DMS53 treated with DMSO at 0.1 percent for 48 hours (cell line): ENCODE measurements at regions not wholly inside any gene's neighbourhood (a gene's known extent, or its start where the extent isn't known, plus 50 kb on each side); places are given as distances from the start of the nearest gene placed in this dataset.

Experiments
- DNase-seq: peaks from one replicate; lab custom pipeline; 2025; ENCODE audit not compliant: unreplicated experiment; lab: John Stamatoyannopoulos, UW

DNA sequence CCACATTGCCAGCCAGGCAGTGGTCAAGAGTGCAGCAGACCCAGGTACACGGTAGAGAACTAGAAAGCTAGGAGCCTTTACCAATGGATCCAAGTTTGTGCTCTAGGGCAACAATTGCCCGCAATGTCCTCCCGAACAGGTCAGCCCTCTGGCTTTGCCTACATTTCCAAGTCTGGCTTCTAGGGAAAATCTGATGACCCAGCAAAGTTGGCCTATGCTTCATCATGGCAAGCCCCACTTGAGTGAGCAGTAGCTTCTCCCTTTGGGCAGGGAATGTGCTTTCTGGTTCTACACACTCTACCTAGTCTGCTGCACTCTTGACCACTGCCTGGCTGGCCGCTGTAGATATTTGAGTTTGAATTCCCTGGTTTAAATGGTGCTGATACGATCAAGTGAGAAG lies 361.6 kb upstream of the NR2F2 start:
- no peak for DNase-seq

GRCh38 chr15:95970326-95970725 lies 360.2 kb upstream of the NR2F2 start:
- DNase-seq = no peak

- DNase-seq = no peak
These were observed 358.4 kb upstream of the NR2F2 start for GRCh38 chr15:95972041-95972553.

DNA sequence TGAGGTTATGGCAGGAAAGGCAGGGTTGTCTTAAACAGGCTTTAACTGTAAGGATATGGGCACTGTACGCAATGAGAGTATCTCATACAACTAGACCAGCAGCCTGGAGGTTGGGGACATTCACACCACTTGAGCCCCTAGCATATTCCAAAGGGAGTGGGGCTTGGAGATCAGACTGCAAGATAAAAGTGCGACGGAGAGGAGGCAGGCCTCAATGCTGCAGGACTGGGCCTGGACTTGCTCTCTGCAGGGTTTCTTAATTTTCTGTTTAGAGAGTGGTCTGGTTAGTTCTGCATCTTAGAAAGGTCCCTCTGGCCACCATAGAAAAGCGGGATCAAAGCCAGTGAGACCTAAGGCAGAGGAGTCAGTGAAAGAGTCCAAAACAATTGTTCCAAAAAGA lies 357.7 kb upstream of the NR2F2 start:
- DNase-seq = no peak

DNA sequence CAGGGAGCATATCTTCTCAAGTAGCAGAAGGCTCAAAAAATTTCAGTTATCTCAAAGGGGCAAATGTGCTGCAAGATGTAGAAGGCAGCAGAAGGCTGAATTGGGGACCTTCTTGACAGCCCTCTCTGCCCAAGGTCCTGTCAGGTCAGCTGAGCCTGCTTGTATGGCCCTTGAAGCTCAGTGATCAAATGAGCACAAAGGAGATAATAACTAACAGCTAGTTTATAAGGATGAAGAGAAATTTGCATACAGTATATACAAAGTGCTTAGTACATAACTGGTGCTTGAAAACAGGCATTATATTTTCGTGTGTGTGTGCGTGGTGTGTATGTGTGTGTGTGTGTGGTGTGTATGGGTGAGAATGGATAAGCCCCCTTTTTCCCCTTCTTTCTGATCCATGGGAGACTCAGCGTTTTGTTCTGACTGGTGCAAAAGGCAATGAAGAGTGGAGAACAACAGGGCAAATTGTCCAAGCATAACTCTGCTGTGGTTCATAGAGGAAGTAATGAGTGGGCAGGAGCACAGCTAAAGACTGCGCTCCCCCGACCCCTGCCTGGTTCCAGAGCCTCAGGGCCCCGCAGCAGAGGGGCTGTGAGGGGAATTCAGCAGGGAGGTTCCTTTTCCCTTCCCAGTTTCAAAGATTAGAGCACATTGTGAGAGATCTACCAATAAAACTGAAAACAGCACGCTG lies 356.8 kb upstream of the NR2F2 start:
- no peak for DNase-seq

- DNase-seq = no peak
These were observed 355.3 kb upstream of the NR2F2 start for GRCh38 chr15:95975212-95975611.

DNA sequence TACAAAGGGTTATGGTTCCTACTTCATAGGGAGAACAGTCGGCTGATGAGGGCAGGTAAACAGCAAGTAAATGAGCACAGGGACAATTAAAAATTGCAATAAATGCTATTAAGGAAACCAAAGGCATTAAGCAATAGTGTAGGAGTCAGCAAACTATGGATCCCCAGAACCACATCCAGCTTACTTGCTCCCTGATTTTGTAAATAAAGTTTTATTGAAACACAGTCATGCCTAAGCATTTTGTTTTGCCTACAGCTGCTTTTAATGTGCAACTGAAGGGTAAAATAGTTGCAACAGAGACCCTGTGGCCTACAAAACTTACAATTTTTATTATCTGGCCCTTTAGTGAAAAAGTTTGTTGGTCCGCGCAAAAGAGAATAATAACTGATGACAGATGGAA lies 351.2 kb upstream of the NR2F2 start:
- DNase-seq = no peak

DNA sequence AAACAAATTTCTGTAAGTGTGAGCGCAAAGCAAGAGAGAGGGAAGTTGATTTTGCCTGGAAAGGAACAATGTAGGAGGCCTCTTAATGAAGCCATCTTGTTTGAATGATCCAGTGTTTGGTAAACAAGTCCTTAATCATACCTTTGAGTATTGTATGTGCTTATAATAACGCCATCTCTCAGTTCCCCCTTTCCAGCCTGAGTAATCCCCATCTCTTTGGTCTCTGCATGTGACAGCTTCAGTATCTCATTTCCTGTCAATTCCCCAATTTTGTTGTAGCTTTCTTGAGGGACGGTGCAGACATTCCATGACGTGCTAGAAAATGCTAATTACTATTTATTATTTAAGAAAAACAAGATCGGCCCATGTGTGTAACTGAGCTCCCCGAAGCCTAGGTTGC lies 349.3 kb upstream of the NR2F2 start:
- no peak for DNase-seq

GRCh38 chr15:95987299-95987698 lies 343.2 kb upstream of the NR2F2 start:
- no peak for DNase-seq

GRCh38 chr15:95987886-95988573 lies 342.5 kb upstream of the NR2F2 start:
- no peak for DNase-seq

DNA sequence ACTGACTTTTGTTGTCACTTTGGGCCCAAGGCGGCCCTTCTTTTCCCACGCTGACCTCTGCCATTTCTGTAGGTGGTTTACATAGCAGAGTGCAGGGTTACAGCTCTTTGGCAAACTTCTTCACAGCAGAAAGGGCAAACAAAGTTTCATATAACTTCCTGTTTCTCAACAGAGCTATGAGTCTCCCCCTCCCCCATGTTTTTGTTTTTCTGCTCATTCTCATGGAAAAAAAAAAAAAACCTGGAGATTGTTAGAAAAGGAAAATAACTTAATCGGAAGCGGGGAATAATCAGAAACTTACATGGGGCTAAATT lies 342.0 kb upstream of the NR2F2 start:
- DNase-seq = no peak

- DNase-seq = no peak
These were observed 341.1 kb upstream of the NR2F2 start for GRCh38 chr15:95989392-95989791.

- no peak for DNase-seq
These were observed 339.7 kb upstream of the NR2F2 start for GRCh38 chr15:95990833-95991232.

GRCh38 chr15:95994418-95994817 lies 336.1 kb upstream of the NR2F2 start:
- no peak for DNase-seq

DNA sequence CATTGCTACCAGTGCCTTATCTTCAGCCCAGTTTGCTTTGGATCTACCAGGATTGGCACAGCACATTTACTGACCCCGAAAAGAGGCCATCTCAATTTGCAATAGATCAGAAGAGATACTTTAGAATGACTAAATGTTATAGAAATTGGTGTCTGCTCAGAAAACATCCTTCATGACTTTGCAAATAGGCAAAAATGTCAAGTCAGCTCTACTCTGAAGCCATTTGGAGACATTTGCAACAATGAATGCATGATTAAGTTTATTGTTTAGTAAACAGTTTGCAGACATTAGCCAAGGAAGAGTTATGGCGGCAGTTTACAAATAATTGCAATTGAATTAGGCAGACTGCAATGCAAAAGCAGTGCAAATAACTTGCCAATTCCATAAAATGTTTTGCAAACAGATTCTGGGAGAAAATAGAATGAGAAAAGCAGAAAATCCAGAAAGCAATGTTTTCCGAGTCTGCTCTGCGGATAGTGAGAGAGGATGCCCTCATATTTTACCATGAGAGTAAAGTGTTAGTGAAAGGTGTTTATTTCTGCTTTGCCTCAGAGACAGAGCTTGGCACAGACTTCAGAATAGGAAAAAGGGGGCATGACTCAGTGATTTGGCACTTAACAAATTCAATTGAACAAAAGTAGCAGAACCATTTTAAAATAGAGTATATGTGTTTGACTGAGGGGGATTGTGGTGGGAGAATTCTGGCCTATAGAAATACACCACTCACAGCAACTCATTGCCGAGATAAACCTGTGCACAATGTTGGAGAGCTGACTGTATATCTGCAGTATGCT lies 334.9 kb upstream of the NR2F2 start:
- no peak for DNase-seq

GRCh38 chr15:95996494-95996893 lies 334.0 kb upstream of the NR2F2 start:
- DNase-seq = no peak

GRCh38 chr15:95998935-95999334 lies 331.6 kb upstream of the NR2F2 start:
- DNase-seq = no peak

- no peak for DNase-seq
These were observed 327.3 kb upstream of the NR2F2 start for GRCh38 chr15:96002890-96003859.

DNA sequence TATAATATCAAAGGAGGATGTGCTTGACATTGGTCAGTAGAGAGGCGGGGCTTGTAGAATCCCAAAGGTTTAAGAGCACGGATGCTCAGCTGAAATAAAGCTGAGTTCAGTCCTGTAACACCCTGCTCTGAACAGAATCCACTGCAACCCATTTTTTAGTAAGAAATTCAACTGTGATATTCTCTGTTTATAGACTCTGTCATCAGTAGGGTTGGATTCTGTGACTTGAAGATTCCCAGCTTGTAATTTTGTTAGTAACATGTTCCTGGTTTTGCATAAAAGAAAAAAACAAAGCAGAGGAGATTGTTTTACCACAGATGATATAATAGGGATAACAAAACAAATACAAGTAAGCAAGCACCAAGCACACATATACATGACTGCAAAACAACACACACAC lies 324.6 kb upstream of the NR2F2 start:
- DNase-seq = no peak

DNA sequence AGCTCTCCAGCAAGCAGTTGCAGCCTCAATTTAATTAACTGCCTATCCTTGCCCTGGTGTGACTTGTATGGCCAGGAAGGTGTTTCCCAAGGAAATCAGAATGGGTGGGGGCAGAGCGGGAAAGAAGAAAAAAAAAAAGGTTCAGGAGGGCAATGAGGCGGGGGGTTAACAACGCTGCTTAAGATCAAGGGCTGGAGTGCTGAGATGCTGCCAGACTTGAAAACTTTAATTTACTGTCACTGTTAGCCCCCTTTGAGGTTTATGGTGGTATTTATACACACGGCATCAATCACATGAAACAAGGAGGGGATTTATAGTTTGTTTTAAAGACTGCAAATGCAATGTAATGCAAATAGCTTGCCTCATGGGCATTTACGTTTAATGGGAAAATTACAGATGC lies 319.4 kb upstream of the NR2F2 start:
- DNase-seq = no peak

- DNase-seq = no peak
These were observed 315.6 kb upstream of the NR2F2 start for GRCh38 chr15:96014939-96015338.
